Loucy (cell line): ENCODE measurements at regions not wholly inside any gene's neighbourhood (a gene's known extent, or its start where the extent isn't known, plus 50 kb on each side); places are given as distances from the start of the nearest gene placed in this dataset.

Experiments used
- H2AFZ ChIP-seq: fragments of 200-600 bp; sonication (generic); 2 replicates; pipeline ENCODE4 v1.6.0; 2016; ENCODE audit warnings: antibody characterized with exemption, mild to moderate bottlenecking, low read length, moderate library complexity
- H3F3A ChIP-seq: fragments of 200-600 bp; 2 replicates; pipeline ENCODE4 v1.6.0; 2016; ENCODE audit warnings: antibody characterized with exemption, low read depth, mild to moderate bottlenecking
- H3K27me3 ChIP-seq: fragments of 200-600 bp; sonication (generic); 2 replicates; pipeline ENCODE4 v1.6.1; 2014; ENCODE audit warnings: low read length, mild to moderate bottlenecking; ENCODE audit not compliant: insufficient read depth, poor library complexity, severe bottlenecking
- H3K36me3 ChIP-seq: fragments of 200-600 bp; sonication (generic); 2 replicates; pipeline ENCODE4 v1.6.1; 2016; ENCODE audit warnings: low read length; ENCODE audit not compliant: insufficient read depth
- H3K4me1 ChIP-seq: fragments of 200-600 bp; sonication (generic); 2 replicates; pipeline ENCODE4 v1.5.1; 2014; ENCODE audit warnings: low read length, mild to moderate bottlenecking; ENCODE audit not compliant: insufficient read depth, poor library complexity, severe bottlenecking
- H3K4me2 ChIP-seq: fragments of 200-600 bp; sonication (generic); 2 replicates; pipeline ENCODE4 v1.6.0; 2014; ENCODE audit warnings: antibody characterized with exemption, low read length, low read depth, mild to moderate bottlenecking; ENCODE audit not compliant: poor library complexity, severe bottlenecking
- H3K4me3 ChIP-seq: fragments of 200-600 bp; sonication (generic); 2 replicates; pipeline ENCODE4 v1.5.1; 2014; ENCODE audit warnings: low read length, mild to moderate bottlenecking, mixed read lengths; ENCODE audit not compliant: poor library complexity, severe bottlenecking
- H3K79me2 ChIP-seq: fragments of 200-600 bp; sonication (generic); 2 replicates; pipeline ENCODE4 v1.6.1; 2014; ENCODE audit warnings: low read length; ENCODE audit not compliant: insufficient read depth
- H3K9ac ChIP-seq: fragments of 200-600 bp; sonication (generic); 2 replicates; pipeline ENCODE4 v1.6.0; 2014; ENCODE audit warnings: mild to moderate bottlenecking, low read depth, low read length, moderate library complexity; ENCODE audit not compliant: poor library complexity, severe bottlenecking
- H3K9me2 ChIP-seq: fragments of 200-600 bp; sonication (generic); replicated peaks from 2 replicates; pipeline ENCODE4 v1.6.1; 2016; ENCODE audit warnings: low read depth, low read length, mixed read lengths
- H3K9me3 ChIP-seq: fragments of 200-600 bp; sonication (generic); 2 replicates; pipeline ENCODE4 v1.6.1; 2014; ENCODE audit warnings: mild to moderate bottlenecking, antibody characterized with exemption, low read length, low read depth; ENCODE audit not compliant: insufficient read depth
- H4K20me1 ChIP-seq: fragments of 200-600 bp; sonication (generic); 2 replicates; pipeline ENCODE4 v1.6.0; 2014; ENCODE audit warnings: antibody characterized with exemption, low read length, mild to moderate bottlenecking; ENCODE audit not compliant: insufficient read depth, poor library complexity, severe bottlenecking
- EZH2phosphoT487 ChIP-seq: fragments of 200-600 bp; IDR thresholded peaks from 2 replicates; pipeline ENCODE4 v1.6.1; 2018; ENCODE audit warnings: antibody characterized with exemption, mild to moderate bottlenecking, moderate library complexity, borderline replicate concordance
- TF ChIP-seq, protein P1 (sequence below): fragments of 200-600 bp; sonication (generic); conservative IDR thresholded peaks from 2 replicates; pipeline ENCODE4 v1.5.1; 2014; ENCODE audit warnings: mild to moderate bottlenecking, antibody characterized with exemption, low read length

- Histone ChIP-seq H2AFZ (no peak overlapping the region), H3K79me2 (no peaks in the 10 kb centered on the region), H3K9me2 (no peaks in the 10 kb centered on the region), H3F3A (no peaks in the 10 kb centered on the region), H3K36me3 (no peaks in the 10 kb centered on the region), H3K9ac (no peak overlapping the region), H3K27me3 (no peaks in the 10 kb centered on the region), H4K20me1 (no peaks in the 10 kb centered on the region), H3K9me3 (no peaks in the 10 kb centered on the region), H3K4me2 (no peak overlapping the region), H3K4me3 (no peak overlapping the region), H3K4me1 (no peaks in the 10 kb centered on the region)
- TF ChIP-seq EZH2phosphoT487: no peak
- TF ChIP-seq, protein P1, sequence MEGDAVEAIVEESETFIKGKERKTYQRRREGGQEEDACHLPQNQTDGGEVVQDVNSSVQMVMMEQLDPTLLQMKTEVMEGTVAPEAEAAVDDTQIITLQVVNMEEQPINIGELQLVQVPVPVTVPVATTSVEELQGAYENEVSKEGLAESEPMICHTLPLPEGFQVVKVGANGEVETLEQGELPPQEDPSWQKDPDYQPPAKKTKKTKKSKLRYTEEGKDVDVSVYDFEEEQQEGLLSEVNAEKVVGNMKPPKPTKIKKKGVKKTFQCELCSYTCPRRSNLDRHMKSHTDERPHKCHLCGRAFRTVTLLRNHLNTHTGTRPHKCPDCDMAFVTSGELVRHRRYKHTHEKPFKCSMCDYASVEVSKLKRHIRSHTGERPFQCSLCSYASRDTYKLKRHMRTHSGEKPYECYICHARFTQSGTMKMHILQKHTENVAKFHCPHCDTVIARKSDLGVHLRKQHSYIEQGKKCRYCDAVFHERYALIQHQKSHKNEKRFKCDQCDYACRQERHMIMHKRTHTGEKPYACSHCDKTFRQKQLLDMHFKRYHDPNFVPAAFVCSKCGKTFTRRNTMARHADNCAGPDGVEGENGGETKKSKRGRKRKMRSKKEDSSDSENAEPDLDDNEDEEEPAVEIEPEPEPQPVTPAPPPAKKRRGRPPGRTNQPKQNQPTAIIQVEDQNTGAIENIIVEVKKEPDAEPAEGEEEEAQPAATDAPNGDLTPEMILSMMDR: no peak
Observed at GRCh38 chrX:144819406-144819805, 427.9 kb upstream of the SPANXN1 start.

- TF ChIP-seq EZH2phosphoT487: no peak
- TF ChIP-seq, protein P1: no peak
- Histone ChIP-seq H3K79me2 (no peaks in the 10 kb centered on the region), H3K9me2 (no peaks in the 10 kb centered on the region), H4K20me1 (no peaks in the 10 kb centered on the region), H3F3A (no peaks in the 10 kb centered on the region), H3K9me3 (no peaks in the 10 kb centered on the region), H3K27me3 (no peaks in the 10 kb centered on the region), H3K9ac (no peak overlapping the region), H3K4me2 (no peak overlapping the region), H3K36me3 (no peaks in the 10 kb centered on the region), H3K4me1 (no peaks in the 10 kb centered on the region), H3K4me3 (no peak overlapping the region), H2AFZ (no peak overlapping the region)
Observed at GRCh38 chrX:144840616-144841015, 406.7 kb upstream of the SPANXN1 start.

- Histone ChIP-seq H3K9me2 (no peaks in the 10 kb centered on the region), H3K79me2 (no peaks in the 10 kb centered on the region), H3K27me3 (no peaks in the 10 kb centered on the region), H4K20me1 (no peaks in the 10 kb centered on the region), H3K4me1 (no peaks in the 10 kb centered on the region), H3K36me3 (no peaks in the 10 kb centered on the region), H3K9ac (no peak overlapping the region), H3K4me2 (no peak overlapping the region), H3F3A (no peaks in the 10 kb centered on the region), H3K9me3 (no peaks in the 10 kb centered on the region), H2AFZ (no peak overlapping the region), H3K4me3 (no peak overlapping the region)
- TF ChIP-seq, protein P1: no peak
- no peak for TF ChIP-seq EZH2phosphoT487
Observed at GRCh38 chrX:144849141-144849540, 398.2 kb upstream of the SPANXN1 start.
